ENCODE measurements at regions not wholly inside any gene's neighbourhood (a gene's known extent, or its start where the extent isn't known, plus 50 kb on each side); places are given as distances from the start of the nearest gene placed in this dataset.

GRCh38 chr1:95806171-95806570 lies 572.2 kb downstream of the RWDD3 start:
- Mint-ChIP-seq H3K27ac (no peak overlapping the region), H3K9me3 (peaks cover 11% of the 10 kb centered on the region), H3K4me1 (ENCODE audit: low read depth) (no peaks in the 10 kb centered on the region), H3K4me3 (no peak overlapping the region), H3K36me3 (ENCODE audit: low read depth) (no peaks in the 10 kb centered on the region), H3K27me3 (ENCODE audit: low read depth) (no peaks in the 10 kb centered on the region)
- intact Hi-C loops (cut with micrococcal nuclease) = no loop called here
- CTCF ChIA-PET = no interaction called here
- no peak for DNase-seq

- no peak for DNase-seq
- Mint-ChIP-seq H3K4me1 (ENCODE audit: low read depth) (no peaks in the 10 kb centered on the region), H3K4me3 (no peak overlapping the region), H3K27ac (no peak overlapping the region), H3K9me3 (peaks cover 4% of the 10 kb centered on the region), H3K36me3 (ENCODE audit: low read depth) (no peaks in the 10 kb centered on the region), H3K27me3 (ENCODE audit: low read depth) (no peaks in the 10 kb centered on the region)
- intact Hi-C loops (cut with micrococcal nuclease) = no loop called here
- CTCF ChIA-PET = no interaction called here
Measured at GRCh38 chr1:95809391-95809790, 575.4 kb downstream of the RWDD3 start.

- CTCF ChIA-PET = no interaction called here
- Mint-ChIP-seq H3K9me3 (peaks cover 9% of the 10 kb centered on the region), H3K4me3 (no peak overlapping the region), H3K4me1 (ENCODE audit: low read depth) (no peaks in the 10 kb centered on the region), H3K27ac (no peak overlapping the region), H3K36me3 (ENCODE audit: low read depth) (no peaks in the 10 kb centered on the region), H3K27me3 (ENCODE audit: low read depth) (no peaks in the 10 kb centered on the region)
- intact Hi-C loops (cut with micrococcal nuclease) = no loop called here
- no peak for DNase-seq
Measured at GRCh38 chr1:95815511-95815910, 581.5 kb downstream of the RWDD3 start.

GRCh38 chr1:95829556-95829955 lies 595.5 kb downstream of the RWDD3 start:
- Mint-ChIP-seq H3K4me1 (ENCODE audit: low read depth) (no peaks in the 10 kb centered on the region), H3K27ac (no peak overlapping the region), H3K4me3 (no peak overlapping the region), H3K9me3 (peaks cover 3% of the 10 kb centered on the region), H3K27me3 (ENCODE audit: low read depth) (no peaks in the 10 kb centered on the region), H3K36me3 (ENCODE audit: low read depth) (no peaks in the 10 kb centered on the region)
- no peak for DNase-seq
- intact Hi-C loops (cut with micrococcal nuclease) = no loop called here
- CTCF ChIA-PET = no interaction called here

- Mint-ChIP-seq H3K36me3 (ENCODE audit: low read depth) (no peaks in the 10 kb centered on the region), H3K27me3 (ENCODE audit: low read depth) (no peaks in the 10 kb centered on the region), H3K4me1 (ENCODE audit: low read depth) (no peaks in the 10 kb centered on the region), H3K4me3 (no peak overlapping the region), H3K27ac (no peak overlapping the region), H3K9me3 (peaks cover 19% of the 10 kb centered on the region)
- no peak for DNase-seq
- intact Hi-C loops (cut with micrococcal nuclease) = no loop called here
- CTCF ChIA-PET = no interaction called here
Measured at GRCh38 chr1:95832370-95832769, 598.4 kb downstream of the RWDD3 start.

- no peak overlapping the region for H3K27ac Mint-ChIP-seq
- no peak overlapping the region for H3K4me3 Mint-ChIP-seq
- CTCF ChIA-PET = no interaction called here
- H3K27me3 Mint-ChIP-seq (ENCODE audit: low read depth) = no peaks in the 10 kb centered on the region
- H3K9me3 Mint-ChIP-seq = peaks cover 9% of the 10 kb centered on the region
- intact Hi-C loops (cut with micrococcal nuclease) = no loop called here
- no peaks in the 10 kb centered on the region for H3K36me3 Mint-ChIP-seq (ENCODE audit: low read depth)
- DNase-seq = no peak
- no peaks in the 10 kb centered on the region for H3K4me1 Mint-ChIP-seq (ENCODE audit: low read depth)
Measured at GRCh38 chr1:95849439-95849838, 615.4 kb downstream of the RWDD3 start.

- Mint-ChIP-seq H3K27ac (no peak overlapping the region), H3K4me1 (ENCODE audit: low read depth) (no peaks in the 10 kb centered on the region), H3K27me3 (ENCODE audit: low read depth) (no peaks in the 10 kb centered on the region), H3K36me3 (ENCODE audit: low read depth) (no peaks in the 10 kb centered on the region), H3K4me3 (no peak overlapping the region), H3K9me3 (peaks cover 9% of the 10 kb centered on the region)
- CTCF ChIA-PET = no interaction called here
- DNase-seq = no peak
- intact Hi-C loops (cut with micrococcal nuclease) = no loop called here
Measured at GRCh38 chr1:95850165-95850649, 616.2 kb downstream of the RWDD3 start.

- no peak for DNase-seq
- H3K9me3 Mint-ChIP-seq = peaks cover 9% of the 10 kb centered on the region
- H3K27me3 Mint-ChIP-seq (ENCODE audit: low read depth) = no peaks in the 10 kb centered on the region
- CTCF ChIA-PET = no interaction called here
- H3K27ac Mint-ChIP-seq = no peak overlapping the region
- no peak overlapping the region for H3K4me3 Mint-ChIP-seq
- no peaks in the 10 kb centered on the region for H3K36me3 Mint-ChIP-seq (ENCODE audit: low read depth)
- H3K4me1 Mint-ChIP-seq (ENCODE audit: low read depth) = no peaks in the 10 kb centered on the region
- intact Hi-C loops (cut with micrococcal nuclease) = no loop called here
Measured at GRCh38 chr1:95850763-95851162, 616.8 kb downstream of the RWDD3 start.

- no peaks in the 10 kb centered on the region for H3K36me3 Mint-ChIP-seq (ENCODE audit: low read depth)
- CTCF ChIA-PET = no interaction called here
- intact Hi-C loops (cut with micrococcal nuclease) = no loop called here
Measured at GRCh38 chr1:95852483-95853070, 618.6 kb downstream of the RWDD3 start.

GRCh38 chr1:95854457-95854856 lies 620.4 kb downstream of the RWDD3 start:
- no peak for DNase-seq
- H3K27me3 Mint-ChIP-seq (ENCODE audit: low read depth) = no peaks in the 10 kb centered on the region
- no peak overlapping the region for H3K4me3 Mint-ChIP-seq
- no peaks in the 10 kb centered on the region for H3K36me3 Mint-ChIP-seq (ENCODE audit: low read depth)
- no peak overlapping the region for H3K27ac Mint-ChIP-seq
- intact Hi-C loops (cut with micrococcal nuclease) = no loop called here
- no peaks in the 10 kb centered on the region for H3K9me3 Mint-ChIP-seq
- CTCF ChIA-PET = no interaction called here
- no peaks in the 10 kb centered on the region for H3K4me1 Mint-ChIP-seq (ENCODE audit: low read depth)

More at GRCh38 chr1:95852483-95853070, 618.6 kb downstream of the RWDD3 start:
- no peaks in the 10 kb centered on the region for H3K4me1 Mint-ChIP-seq (ENCODE audit: low read depth)
- H3K4me3 Mint-ChIP-seq = no peak overlapping the region
- H3K27me3 Mint-ChIP-seq (ENCODE audit: low read depth) = no peaks in the 10 kb centered on the region
- no peak for DNase-seq
- H3K9me3 Mint-ChIP-seq = peaks cover 7% of the 10 kb centered on the region
- H3K27ac Mint-ChIP-seq = no peak overlapping the region

- no peak overlapping the region for H3K27ac Mint-ChIP-seq
- intact Hi-C loops (cut with micrococcal nuclease) = no loop called here
- H3K4me3 Mint-ChIP-seq = no peak overlapping the region
- H3K36me3 Mint-ChIP-seq (ENCODE audit: low read depth) = no peaks in the 10 kb centered on the region
- no peak for DNase-seq
- H3K4me1 Mint-ChIP-seq (ENCODE audit: low read depth) = no peaks in the 10 kb centered on the region
- no peaks in the 10 kb centered on the region for H3K9me3 Mint-ChIP-seq
- CTCF ChIA-PET = interaction anchor here (0.6 to 0.8 kb wide), 2 partner anchors 21 to 56 kb away, joined by 3 to 4 read pairs; no protein-coding TSS in a partner anchor
- H3K27me3 Mint-ChIP-seq (ENCODE audit: low read depth) = no peaks in the 10 kb centered on the region
Measured at GRCh38 chr1:95863086-95863485, 629.1 kb downstream of the RWDD3 start.

GRCh38 chr1:95865769-95866168 lies 631.8 kb downstream of the RWDD3 start:
- no peaks in the 10 kb centered on the region for H3K9me3 Mint-ChIP-seq
- no peak overlapping the region for H3K27ac Mint-ChIP-seq
- CTCF ChIA-PET = no interaction called here
- H3K4me3 Mint-ChIP-seq = no peak overlapping the region
- no peaks in the 10 kb centered on the region for H3K36me3 Mint-ChIP-seq (ENCODE audit: low read depth)
- intact Hi-C loops (cut with micrococcal nuclease) = no loop called here
- DNase-seq = no peak
- H3K4me1 Mint-ChIP-seq (ENCODE audit: low read depth) = no peaks in the 10 kb centered on the region
- H3K27me3 Mint-ChIP-seq (ENCODE audit: low read depth) = no peaks in the 10 kb centered on the region

GRCh38 chr1:95876276-95876675 lies 642.3 kb downstream of the RWDD3 start:
- CTCF ChIA-PET = no interaction called here
- Mint-ChIP-seq H3K4me1 (ENCODE audit: low read depth) (no peaks in the 10 kb centered on the region), H3K27ac (no peak overlapping the region), H3K27me3 (ENCODE audit: low read depth) (no peaks in the 10 kb centered on the region), H3K9me3 (no peaks in the 10 kb centered on the region), H3K4me3 (no peak overlapping the region), H3K36me3 (ENCODE audit: low read depth) (no peaks in the 10 kb centered on the region)
- no peak for DNase-seq
- intact Hi-C loops (cut with micrococcal nuclease) = no loop called here
